WTC11 (cell line): ENCODE measurements at regions not wholly inside any gene's neighbourhood (a gene's known extent, or its start where the extent isn't known, plus 50 kb on each side); places are given as distances from the start of the nearest gene placed in this dataset.

ENCODE experiments used
- ATAC-seq: fragments of 200-7000 bp; cut with Tn5 transposase; 2 replicates; pipeline ENCODE4 v1.10.0; 2021; ENCODE audit warnings: mild to moderate bottlenecking, moderate library complexity
- CTCF ChIA-PET: fragments of 300-600 bp; sonication (Branson Sonifier 250); formaldehyde crosslinking; loops from one replicate; lab custom pipeline; 2021; ENCODE audit warnings: antibody characterized with exemption; lab: Charles Lee
- POLR2A ChIA-PET: fragments of 350-600 bp; sonication (Branson Sonifier 250); formaldehyde crosslinking; loops from one replicate; lab custom pipeline; 2021; ENCODE audit warnings: antibody characterized with exemption; lab: Charles Lee
- DNase-seq: peaks from one replicate; pipeline ENCODE4 v3.0.0; 2021; ENCODE audit warnings: low spot score
- H3K27ac Mint-ChIP-seq: 2 replicates; pipeline ENCODE4 v1.8.0; 2021; ENCODE audit warnings: mixed read lengths
- H3K27me3 Mint-ChIP-seq: 2 replicates; pipeline ENCODE4 v1.8.0; 2021; ENCODE audit warnings: low read depth, mild to moderate bottlenecking, moderate library complexity, mixed read lengths
- H3K36me3 Mint-ChIP-seq: 2 replicates; pipeline ENCODE4 v1.8.0; 2021; ENCODE audit warnings: mixed read lengths
- H3K4me1 Mint-ChIP-seq: 2 replicates; pipeline ENCODE4 v1.8.0; 2022; ENCODE audit warnings: mixed read lengths
- H3K4me3 Mint-ChIP-seq: 2 replicates; pipeline ENCODE4 v1.8.0; 2021; ENCODE audit warnings: mild to moderate bottlenecking, moderate library complexity, mixed read lengths
- H3K9me3 Mint-ChIP-seq: 2 replicates; pipeline ENCODE4 v1.8.0; 2021; ENCODE audit warnings: mixed read lengths
- CDX4 ChIP-seq: fragments of 250-450 bp; sonication (Bioruptor Pico); IDR thresholded peaks from 2 replicates; pipeline ENCODE4 v1.9.0; 2021; ENCODE audit warnings: moderate library complexity, mild to moderate bottlenecking, inconsistent platforms, borderline replicate concordance
- CREM ChIP-seq: sonication (generic); formaldehyde crosslinking; IDR thresholded peaks from 2 replicates; pipeline ENCODE4 v1.8.1; 2022; ENCODE audit warnings: mild to moderate bottlenecking, missing genetic modification reagents, moderate library complexity
- E2F1 ChIP-seq: sonication (generic); formaldehyde crosslinking; IDR thresholded peaks from 2 replicates; pipeline ENCODE4 v1.8.0; 2022; ENCODE audit warnings: mild to moderate bottlenecking, missing genetic modification reagents
- FOXP1 ChIP-seq: sonication (generic); formaldehyde crosslinking; IDR thresholded peaks from 2 replicates; pipeline ENCODE4 v1.8.0; 2022; ENCODE audit warnings: missing genetic modification reagents, mild to moderate bottlenecking, moderate library complexity, borderline replicate concordance
- GTF2I ChIP-seq: fragments of 250-450 bp; sonication (Bioruptor Pico); conservative IDR thresholded peaks from 2 replicates; pipeline ENCODE4 v1.4.0; 2021; ENCODE audit warnings: mild to moderate bottlenecking
- IRF2 ChIP-seq: sonication (generic); formaldehyde crosslinking; IDR thresholded peaks from 2 replicates; pipeline ENCODE4 v1.8.0; 2022; ENCODE audit warnings: low read depth, missing genetic modification reagents, borderline replicate concordance
- MXD4 ChIP-seq: fragments of 250-450 bp; sonication (Bioruptor Pico); IDR thresholded peaks from 2 replicates; pipeline ENCODE4 v1.8.0; 2021; ENCODE audit warnings: mild to moderate bottlenecking, moderate library complexity, borderline replicate concordance
- MYBL2 ChIP-seq: sonication (generic); formaldehyde crosslinking; IDR thresholded peaks from 2 replicates; pipeline ENCODE4 v1.8.1; 2023; ENCODE audit warnings: mild to moderate bottlenecking, moderate library complexity, missing genetic modification reagents
- NR3C1 ChIP-seq: sonication (generic); formaldehyde crosslinking; conservative IDR thresholded peaks from 2 replicates; pipeline ENCODE4 v1.8.1; 2023; ENCODE audit warnings: low read depth, mild to moderate bottlenecking, missing genetic modification reagents
- RELA ChIP-seq: sonication (generic); formaldehyde crosslinking; IDR thresholded peaks from 2 replicates; pipeline ENCODE4 v1.8.1; 2022; ENCODE audit warnings: missing genetic modification reagents, mild to moderate bottlenecking, borderline replicate concordance
- SP1 ChIP-seq: sonication (generic); formaldehyde crosslinking; conservative IDR thresholded peaks from 2 replicates; pipeline ENCODE4 v1.8.1; 2022; ENCODE audit warnings: missing genetic modification reagents
- TCF7 ChIP-seq: sonication (generic); formaldehyde crosslinking; IDR thresholded peaks from 2 replicates; pipeline ENCODE4 v1.8.0; 2022; ENCODE audit warnings: mild to moderate bottlenecking, low read depth, missing genetic modification reagents, moderate library complexity
- ZNF416 ChIP-seq: fragments of 250-450 bp; sonication (Bioruptor Pico); IDR thresholded peaks from 2 replicates; pipeline ENCODE4 v1.9.0; 2021; ENCODE audit warnings: mild to moderate bottlenecking, inconsistent platforms
- ZNF423 ChIP-seq: fragments of 250-450 bp; sonication (Bioruptor Pico); IDR thresholded peaks from 2 replicates; pipeline ENCODE4 v2.1.2; 2022; ENCODE audit warnings: mild to moderate bottlenecking, moderate library complexity
- ZNF512 ChIP-seq: sonication (generic); formaldehyde crosslinking; IDR thresholded peaks from 2 replicates; pipeline ENCODE4 v1.8.1; 2022; ENCODE audit warnings: missing genetic modification reagents, borderline replicate concordance
- TF ChIP-seq, protein P1 (sequence below): sonication (generic); formaldehyde crosslinking; IDR thresholded peaks from 2 replicates; pipeline ENCODE4 v1.8.0; 2022; ENCODE audit warnings: missing genetic modification reagents
- TF ChIP-seq, protein P2 (sequence below): sonication (generic); formaldehyde crosslinking; IDR thresholded peaks from 2 replicates; pipeline ENCODE4 v1.8.1; 2023; ENCODE audit warnings: mild to moderate bottlenecking, missing genetic modification reagents
- TF ChIP-seq, protein P3 (sequence below): sonication (generic); formaldehyde crosslinking; conservative IDR thresholded peaks from 2 replicates; pipeline ENCODE4 v1.8.1; 2023; ENCODE audit warnings: mild to moderate bottlenecking, low read depth, missing genetic modification reagents, moderate library complexity
- TF ChIP-seq, protein P4 (sequence below): sonication (generic); formaldehyde crosslinking; IDR thresholded peaks from 2 replicates; pipeline ENCODE4 v1.8.1; 2022; ENCODE audit warnings: low read depth, missing genetic modification reagents, borderline replicate concordance

GRCh38 chr10:78462726-78463228 is 429.1 kb downstream of the RPS24 start (continued):
- TF ChIP-seq CDX4 (CRISPR knock-in tag) (no peak), FOXP1 (CRISPR knock-in tag) (no peak), NR3C1 (no peak), MXD4 (no peak), IRF2 (CRISPR knock-in tag) (no peak), MYBL2 (CRISPR knock-in tag) (no peak), GTF2I (CRISPR knock-in tag) (no peak)
- TF ChIP-seq, protein P1, sequence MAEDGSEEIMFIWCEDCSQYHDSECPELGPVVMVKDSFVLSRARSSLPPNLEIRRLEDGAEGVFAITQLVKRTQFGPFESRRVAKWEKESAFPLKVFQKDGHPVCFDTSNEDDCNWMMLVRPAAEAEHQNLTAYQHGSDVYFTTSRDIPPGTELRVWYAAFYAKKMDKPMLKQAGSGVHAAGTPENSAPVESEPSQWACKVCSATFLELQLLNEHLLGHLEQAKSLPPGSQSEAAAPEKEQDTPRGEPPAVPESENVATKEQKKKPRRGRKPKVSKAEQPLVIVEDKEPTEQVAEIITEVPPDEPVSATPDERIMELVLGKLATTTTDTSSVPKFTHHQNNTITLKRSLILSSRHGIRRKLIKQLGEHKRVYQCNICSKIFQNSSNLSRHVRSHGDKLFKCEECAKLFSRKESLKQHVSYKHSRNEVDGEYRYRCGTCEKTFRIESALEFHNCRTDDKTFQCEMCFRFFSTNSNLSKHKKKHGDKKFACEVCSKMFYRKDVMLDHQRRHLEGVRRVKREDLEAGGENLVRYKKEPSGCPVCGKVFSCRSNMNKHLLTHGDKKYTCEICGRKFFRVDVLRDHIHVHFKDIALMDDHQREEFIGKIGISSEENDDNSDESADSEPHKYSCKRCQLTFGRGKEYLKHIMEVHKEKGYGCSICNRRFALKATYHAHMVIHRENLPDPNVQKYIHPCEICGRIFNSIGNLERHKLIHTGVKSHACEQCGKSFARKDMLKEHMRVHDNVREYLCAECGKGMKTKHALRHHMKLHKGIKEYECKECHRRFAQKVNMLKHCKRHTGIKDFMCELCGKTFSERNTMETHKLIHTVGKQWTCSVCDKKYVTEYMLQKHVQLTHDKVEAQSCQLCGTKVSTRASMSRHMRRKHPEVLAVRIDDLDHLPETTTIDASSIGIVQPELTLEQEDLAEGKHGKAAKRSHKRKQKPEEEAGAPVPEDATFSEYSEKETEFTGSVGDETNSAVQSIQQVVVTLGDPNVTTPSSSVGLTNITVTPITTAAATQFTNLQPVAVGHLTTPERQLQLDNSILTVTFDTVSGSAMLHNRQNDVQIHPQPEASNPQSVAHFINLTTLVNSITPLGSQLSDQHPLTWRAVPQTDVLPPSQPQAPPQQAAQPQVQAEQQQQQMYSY (CRISPR knock-in tag) = no peak
- TF ChIP-seq, protein P2, sequence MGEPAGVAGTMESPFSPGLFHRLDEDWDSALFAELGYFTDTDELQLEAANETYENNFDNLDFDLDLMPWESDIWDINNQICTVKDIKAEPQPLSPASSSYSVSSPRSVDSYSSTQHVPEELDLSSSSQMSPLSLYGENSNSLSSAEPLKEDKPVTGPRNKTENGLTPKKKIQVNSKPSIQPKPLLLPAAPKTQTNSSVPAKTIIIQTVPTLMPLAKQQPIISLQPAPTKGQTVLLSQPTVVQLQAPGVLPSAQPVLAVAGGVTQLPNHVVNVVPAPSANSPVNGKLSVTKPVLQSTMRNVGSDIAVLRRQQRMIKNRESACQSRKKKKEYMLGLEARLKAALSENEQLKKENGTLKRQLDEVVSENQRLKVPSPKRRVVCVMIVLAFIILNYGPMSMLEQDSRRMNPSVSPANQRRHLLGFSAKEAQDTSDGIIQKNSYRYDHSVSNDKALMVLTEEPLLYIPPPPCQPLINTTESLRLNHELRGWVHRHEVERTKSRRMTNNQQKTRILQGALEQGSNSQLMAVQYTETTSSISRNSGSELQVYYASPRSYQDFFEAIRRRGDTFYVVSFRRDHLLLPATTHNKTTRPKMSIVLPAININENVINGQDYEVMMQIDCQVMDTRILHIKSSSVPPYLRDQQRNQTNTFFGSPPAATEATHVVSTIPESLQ (CRISPR knock-in tag) = no peak

GRCh38 chr10:78464118-78464855 is 430.6 kb downstream of the RPS24 start:
- H3K4me3 Mint-ChIP-seq = no peak overlapping the region
- ChIA-PET CTCF (no interaction called here), POLR2A (no interaction called here)
- TF ChIP-seq ZNF416 (CRISPR knock-in tag) = no peak
- TF ChIP-seq, protein P3, sequence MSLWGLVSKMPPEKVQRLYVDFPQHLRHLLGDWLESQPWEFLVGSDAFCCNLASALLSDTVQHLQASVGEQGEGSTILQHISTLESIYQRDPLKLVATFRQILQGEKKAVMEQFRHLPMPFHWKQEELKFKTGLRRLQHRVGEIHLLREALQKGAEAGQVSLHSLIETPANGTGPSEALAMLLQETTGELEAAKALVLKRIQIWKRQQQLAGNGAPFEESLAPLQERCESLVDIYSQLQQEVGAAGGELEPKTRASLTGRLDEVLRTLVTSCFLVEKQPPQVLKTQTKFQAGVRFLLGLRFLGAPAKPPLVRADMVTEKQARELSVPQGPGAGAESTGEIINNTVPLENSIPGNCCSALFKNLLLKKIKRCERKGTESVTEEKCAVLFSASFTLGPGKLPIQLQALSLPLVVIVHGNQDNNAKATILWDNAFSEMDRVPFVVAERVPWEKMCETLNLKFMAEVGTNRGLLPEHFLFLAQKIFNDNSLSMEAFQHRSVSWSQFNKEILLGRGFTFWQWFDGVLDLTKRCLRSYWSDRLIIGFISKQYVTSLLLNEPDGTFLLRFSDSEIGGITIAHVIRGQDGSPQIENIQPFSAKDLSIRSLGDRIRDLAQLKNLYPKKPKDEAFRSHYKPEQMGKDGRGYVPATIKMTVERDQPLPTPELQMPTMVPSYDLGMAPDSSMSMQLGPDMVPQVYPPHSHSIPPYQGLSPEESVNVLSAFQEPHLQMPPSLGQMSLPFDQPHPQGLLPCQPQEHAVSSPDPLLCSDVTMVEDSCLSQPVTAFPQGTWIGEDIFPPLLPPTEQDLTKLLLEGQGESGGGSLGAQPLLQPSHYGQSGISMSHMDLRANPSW = no peak
- no peak for TF ChIP-seq SP1 (CRISPR knock-in tag)
- TF ChIP-seq MYBL2 (CRISPR knock-in tag) = no peak
- TF ChIP-seq CREM (CRISPR knock-in tag) = no peak
- DNase-seq (no peak), ATAC-seq (no peak)
- H3K27me3 Mint-ChIP-seq = no peaks in the 10 kb centered on the region
- H3K9me3 Mint-ChIP-seq = peaks cover 5% of the 10 kb centered on the region
- no peak overlapping the region for H3K27ac Mint-ChIP-seq
- peaks cover 15% of the 10 kb centered on the region for H3K4me1 Mint-ChIP-seq
- peaks cover 4% of the 10 kb centered on the region for H3K36me3 Mint-ChIP-seq

DNA sequence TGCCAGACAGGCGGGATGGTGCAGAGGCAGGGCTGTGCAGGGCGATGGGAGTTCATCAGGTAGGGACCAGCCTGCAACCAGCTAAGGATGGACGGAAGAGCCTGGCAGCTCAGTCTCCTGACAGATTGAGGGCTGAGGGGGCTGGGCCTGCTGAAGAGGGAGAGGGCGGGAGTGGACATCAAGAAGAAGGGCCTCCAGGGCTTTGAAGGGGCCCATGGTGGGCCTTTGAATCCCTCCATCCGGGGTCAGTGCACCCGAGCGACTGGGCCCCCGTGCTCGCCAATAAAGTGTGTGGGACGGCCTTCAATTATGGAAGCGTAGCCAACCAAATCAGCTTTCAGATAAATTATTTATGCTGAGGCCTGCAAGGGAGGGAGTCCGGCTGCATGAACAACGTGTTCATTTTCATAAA is 431.2 kb downstream of the RPS24 start:
- POLR2A ChIA-PET = no interaction called here
- ATAC-seq = peak; percentile 24
- no peak overlapping the region for H3K4me3 Mint-ChIP-seq

More for the DNA sequence above, 431.2 kb downstream of the RPS24 start:
- Mint-ChIP-seq H3K27ac (peak overlapping the region; percentile 63), H3K9me3 (peaks cover 7% of the 10 kb centered on the region), H3K4me1 (peaks cover 15% of the 10 kb centered on the region), H3K27me3 (no peaks in the 10 kb centered on the region)
- DNase-seq = no peak
- TF ChIP-seq TCF7 (no peak), ZNF423 (CRISPR knock-in tag) (no peak), E2F1 (CRISPR knock-in tag) (no peak), RELA (CRISPR knock-in tag) (no peak), ZNF512 (CRISPR knock-in tag) (no peak)
- TF ChIP-seq, protein P4, sequence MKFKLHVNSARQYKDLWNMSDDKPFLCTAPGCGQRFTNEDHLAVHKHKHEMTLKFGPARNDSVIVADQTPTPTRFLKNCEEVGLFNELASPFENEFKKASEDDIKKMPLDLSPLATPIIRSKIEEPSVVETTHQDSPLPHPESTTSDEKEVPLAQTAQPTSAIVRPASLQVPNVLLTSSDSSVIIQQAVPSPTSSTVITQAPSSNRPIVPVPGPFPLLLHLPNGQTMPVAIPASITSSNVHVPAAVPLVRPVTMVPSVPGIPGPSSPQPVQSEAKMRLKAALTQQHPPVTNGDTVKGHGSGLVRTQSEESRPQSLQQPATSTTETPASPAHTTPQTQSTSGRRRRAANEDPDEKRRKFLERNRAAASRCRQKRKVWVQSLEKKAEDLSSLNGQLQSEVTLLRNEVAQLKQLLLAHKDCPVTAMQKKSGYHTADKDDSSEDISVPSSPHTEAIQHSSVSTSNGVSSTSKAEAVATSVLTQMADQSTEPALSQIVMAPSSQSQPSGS (CRISPR knock-in tag) = no peak
- TF ChIP-seq, all 79 proteins: peak for 0
- H3K36me3 Mint-ChIP-seq = peaks cover 6% of the 10 kb centered on the region
- CTCF ChIA-PET = no interaction called here
